Liver (tissue), 8 donors: ENCODE measurements at regions not wholly inside any gene's neighbourhood (a gene's known extent, or its start where the extent isn't known, plus 50 kb on each side); places are given as distances from the start of the nearest gene placed in this dataset.

ENCODE experiments used
- DNase-seq: peaks from one replicate; pipeline ENCODE4 v3.0.0-alpha.2; 2017; ENCODE audit warnings: low spot score
- H3K27ac ChIP-seq, 2 donors: one replicate each; pipeline ENCODE4 v1.7.0; 2013; ENCODE audit warnings: inconsistent platforms in 2 of 2, low read length in 2 of 2, control low read depth in 1 of 2, low read depth in 1 of 2, mild to moderate bottlenecking in 1 of 2
- H3K27me3 ChIP-seq, 4 donors: one replicate each; pipeline versions ENCODE4 v1.6.1 to v1.7.0; 2013; ENCODE audit warnings: low read length in 3 of 4, inconsistent platforms in 1 of 4, mild to moderate bottlenecking in 1 of 4, moderate library complexity in 1 of 4; ENCODE audit not compliant: control insufficient read depth in 4 of 4, insufficient read depth in 4 of 4
- H3K36me3 ChIP-seq, 4 donors: one replicate each; pipeline versions ENCODE4 v1.6.1 to v1.7.0; 2013; ENCODE audit warnings: low read length in 3 of 4, mild to moderate bottlenecking in 3 of 4, low read depth in 1 of 4, moderate library complexity in 1 of 4; ENCODE audit not compliant: control insufficient read depth in 4 of 4, insufficient read depth in 3 of 4
- H3K4me1 ChIP-seq, 4 donors: one replicate each; pipeline versions ENCODE4 v1.6.1 to v1.7.0; 2013; ENCODE audit warnings: low read length in 3 of 4, mild to moderate bottlenecking in 3 of 4, moderate library complexity in 1 of 4; ENCODE audit not compliant: control insufficient read depth in 4 of 4, insufficient read depth in 4 of 4
- H3K4me3 ChIP-seq, 3 donors: one replicate each; pipeline versions ENCODE4 v1.6.1 to v1.7.0; 2013; ENCODE audit warnings: low read length in 3 of 3, control low read depth in 1 of 3, low read depth in 1 of 3, mild to moderate bottlenecking in 1 of 3
- H3K9ac ChIP-seq, 2 donors: one replicate each; pipeline ENCODE4 v1.7.0; 2013; ENCODE audit warnings: low read length in 2 of 2, mild to moderate bottlenecking in 2 of 2, moderate library complexity in 2 of 2, control low read depth in 1 of 2, low read depth in 1 of 2
- H3K9me3 ChIP-seq, 4 donors: one replicate each; pipeline versions ENCODE4 v1.6.1 to v1.7.0; 2013; ENCODE audit warnings: low read length in 3 of 4; ENCODE audit not compliant: control insufficient read depth in 4 of 4
- ATF3 ChIP-seq: IDR thresholded peaks from 2 replicates; pipeline ENCODE4 v1.6.1; 2016; ENCODE audit warnings: antibody characterized with exemption
- CTCF ChIP-seq: fragments of 150-350 bp; IDR thresholded peaks from 2 replicates; pipeline ENCODE4 v1.5.1; 2017; ENCODE audit warnings: improper control_type of control experiment, low read depth, low read length; ENCODE audit not compliant: missing input control
- EGR1 ChIP-seq, 2 donors: IDR thresholded peaks; 2 replicates each; pipeline ENCODE4 v1.6.1; 2016 to 2018; ENCODE audit warnings: antibody characterized with exemption in 2 of 2, low read depth in 2 of 2
- FOXA1 ChIP-seq: IDR thresholded peaks from 2 replicates; pipeline ENCODE4 v1.6.1; 2016; ENCODE audit warnings: antibody characterized with exemption
- FOXA2 ChIP-seq: IDR thresholded peaks from 2 replicates; pipeline ENCODE4 v1.6.1; 2016; ENCODE audit warnings: antibody characterized with exemption
- GABPA ChIP-seq, 2 donors: IDR thresholded peaks in 1 of 2; conservative IDR thresholded peaks in 1 of 2; 2 replicates each; pipeline ENCODE4 v1.6.1; 2016; ENCODE audit warnings: antibody characterized with exemption in 2 of 2, mild to moderate bottlenecking in 1 of 2, moderate library complexity in 1 of 2
- HNF4A ChIP-seq, 2 donors: conservative IDR thresholded peaks; 2 replicates each; pipeline ENCODE4 v1.6.1; 2016; ENCODE audit warnings: antibody characterized with exemption in 2 of 2, mild to moderate bottlenecking in 2 of 2
- HNF4G ChIP-seq: IDR thresholded peaks from 2 replicates; pipeline ENCODE4 v1.6.1; 2016; ENCODE audit warnings: antibody characterized with exemption
- JUND ChIP-seq, 2 donors: IDR thresholded peaks; 2 replicates each; pipeline ENCODE4 v1.6.1; 2016; ENCODE audit warnings: antibody characterized with exemption in 2 of 2
- REST ChIP-seq: IDR thresholded peaks from 2 replicates; pipeline ENCODE4 v1.6.1; 2016; ENCODE audit warnings: antibody characterized with exemption, mild to moderate bottlenecking
- RXRA ChIP-seq, 2 donors: IDR thresholded peaks; 2 replicates each; pipeline ENCODE4 v1.6.1; 2017 to 2018; ENCODE audit warnings: antibody characterized with exemption in 2 of 2, mild to moderate bottlenecking in 1 of 2
- SP1 ChIP-seq: IDR thresholded peaks from 2 replicates; pipeline ENCODE4 v1.6.1; 2018; ENCODE audit warnings: antibody characterized with exemption, mild to moderate bottlenecking
- TAF1 ChIP-seq: conservative IDR thresholded peaks from 2 replicates; pipeline ENCODE4 v1.6.1; 2016; ENCODE audit warnings: antibody characterized with exemption, mild to moderate bottlenecking
- YY1 ChIP-seq: IDR thresholded peaks from 2 replicates; pipeline ENCODE4 v1.6.1; 2016; ENCODE audit warnings: antibody characterized with exemption, mild to moderate bottlenecking
- ZBTB33 ChIP-seq: IDR thresholded peaks from 2 replicates; pipeline ENCODE4 v1.6.1; 2016; ENCODE audit warnings: antibody characterized with exemption
- WGBS: extraction: QIAGEN DNeasy Blood & Tissue Kit; methylation state at CpG from one replicate; pipeline ENCODE4 v1.1.7; 2013; 5-methylcytosine and 5-hydroxymethylcytosine counted together
- donor health status: healthy.
- donor health status: healthy.
- donor health status: healthy.
- donor health status: healthy.
- donor health status: healthy.

GRCh38 chr4:60948008-60948407 lies 252.1 kb upstream of the ADGRL3 start:
- Histone ChIP-seq H3K9ac (no peak overlapping the region), H3K36me3 (no peaks in the 10 kb centered on the region), H3K27me3 (no peaks in the 10 kb centered on the region), H3K4me1 (no peaks in the 10 kb centered on the region), H3K9me3 (peaks cover 0 to 3% (median 0%) of the 10 kb centered on the region in 4 donors), H3K27ac (no peak overlapping the region), H3K4me3 (no peak overlapping the region)
- no peak for DNase-seq
- 70% methylated on average over 1 of the region's 1 CpG for WGBS
- TF ChIP-seq EGR1 (IDR thresholded peaks at IDR 0.05; ENCODE audit: low read depth in 2 of 2): no peak
- no peak for TF ChIP-seq RXRA (IDR thresholded peaks at IDR 0.05)
- no peak for TF ChIP-seq HNF4A (conservative IDR thresholded peaks at IDR 0.05)
- no peak for TF ChIP-seq YY1
- no peak for TF ChIP-seq ZBTB33

- Histone ChIP-seq H3K36me3 (no peaks in the 10 kb centered on the region), H3K9ac (no peak overlapping the region), H3K27ac (no peak overlapping the region), H3K9me3 (peaks cover 0 to 3% (median 0%) of the 10 kb centered on the region in 4 donors), H3K4me1 (no peaks in the 10 kb centered on the region), H3K4me3 (no peak overlapping the region), H3K27me3 (no peaks in the 10 kb centered on the region)
- WGBS: 57% methylated on average over 2 of the region's 2 CpGs
- no peak for DNase-seq
- no peak for TF ChIP-seq JUND (IDR thresholded peaks at IDR 0.05)
- no peak for TF ChIP-seq HNF4G
- no peak for TF ChIP-seq HNF4A (conservative IDR thresholded peaks at IDR 0.05)
- no peak for TF ChIP-seq GABPA (IDR thresholded peaks at IDR 0.05 in 1 of 2, conservative IDR thresholded peaks at IDR 0.05 in 1 of 2)
- TF ChIP-seq RXRA (IDR thresholded peaks at IDR 0.05): no peak
- no peak for TF ChIP-seq SP1
- TF ChIP-seq FOXA1: no peak
- no peak for TF ChIP-seq TAF1
- no peak for TF ChIP-seq ATF3
- no peak for TF ChIP-seq FOXA2
Measured at GRCh38 chr4:60952921-60953320, 247.2 kb upstream of the ADGRL3 start.

GRCh38 chr4:60953826-60954225 lies 246.3 kb upstream of the ADGRL3 start:
- H3K4me3 ChIP-seq: no peak overlapping the region
- TF ChIP-seq RXRA (IDR thresholded peaks at IDR 0.05) (no peak), CTCF (no peak), REST (no peak), YY1 (no peak), SP1 (no peak)
- DNase-seq: no peak
- peaks cover 0 to 3% (median 0%) of the 10 kb centered on the region in 4 donors for H3K9me3 ChIP-seq
- H3K27me3 ChIP-seq: no peaks in the 10 kb centered on the region
- H3K27ac ChIP-seq: no peak overlapping the region
- H3K4me1 ChIP-seq: no peaks in the 10 kb centered on the region
- 73% methylated on average over 4 of the region's 4 CpGs for WGBS
- no peak overlapping the region for H3K9ac ChIP-seq
- H3K36me3 ChIP-seq: no peaks in the 10 kb centered on the region
